H9 (cell line): ENCODE measurements at regions not wholly inside any gene's neighbourhood (a gene's known extent, or its start where the extent isn't known, plus 50 kb on each side); places are given as distances from the start of the nearest gene placed in this dataset.

ENCODE experiments used
- DNase-seq: peaks from one replicate; pipeline ENCODE4 v3.0.0-alpha.2; 2017
- H2AFZ ChIP-seq: one replicate; pipeline ENCODE4 v1.6.1; 2013; ENCODE audit warnings: mild to moderate bottlenecking, low read length, control low read depth, moderate library complexity
- H2AK5ac ChIP-seq: 2 replicates; pipeline ENCODE4 v1.6.1; 2013; ENCODE audit warnings: low read length, control low read depth, mixed read lengths; ENCODE audit not compliant: insufficient read length
- H2BK120ac ChIP-seq: one replicate; pipeline ENCODE4 v1.6.1; 2013; ENCODE audit warnings: low read depth, mild to moderate bottlenecking, low read length, control low read depth, inconsistent platforms; ENCODE audit not compliant: poor library complexity, severe bottlenecking
- H2BK12ac ChIP-seq: 2 replicates; pipeline ENCODE4 v1.6.1; 2013; ENCODE audit warnings: low read length, control low read depth, mixed read lengths, low read depth; ENCODE audit not compliant: insufficient read length
- H2BK15ac ChIP-seq: 2 replicates; pipeline ENCODE4 v1.6.1; 2013; ENCODE audit warnings: low read depth, low read length, control low read depth
- H2BK20ac ChIP-seq: one replicate; pipeline ENCODE4 v1.6.1; 2013; ENCODE audit warnings: low read depth, mild to moderate bottlenecking, low read length, control low read depth, inconsistent platforms; ENCODE audit not compliant: poor library complexity, severe bottlenecking
- H2BK5ac ChIP-seq: 2 replicates; pipeline ENCODE4 v1.6.1; 2013; ENCODE audit warnings: low read length, control low read depth, mixed read lengths; ENCODE audit not compliant: insufficient read length
- H3K14ac ChIP-seq: 2 replicates; pipeline ENCODE4 v1.6.1; 2013; ENCODE audit warnings: low read length, control low read depth; ENCODE audit not compliant: insufficient read depth
- H3K18ac ChIP-seq: 2 replicates; pipeline ENCODE4 v1.6.1; 2013; ENCODE audit warnings: low read depth, mild to moderate bottlenecking, mixed read lengths, low read length, control low read depth; ENCODE audit not compliant: insufficient read length
- H3K23ac ChIP-seq: 2 replicates; pipeline ENCODE4 v1.6.1; 2013; ENCODE audit warnings: low read length, control low read depth, mixed read lengths, low read depth; ENCODE audit not compliant: insufficient read length
- H3K23me2 ChIP-seq: 2 replicates; pipeline ENCODE4 v1.6.1; 2013; ENCODE audit warnings: low read depth, mild to moderate bottlenecking, mixed read lengths, low read length, control low read depth; ENCODE audit not compliant: insufficient read length, poor library complexity, severe bottlenecking
- H3K27ac ChIP-seq: 2 replicates; pipeline ENCODE4 v1.5.1; 2013; ENCODE audit warnings: low read length, control low read depth, mixed read lengths, low read depth; ENCODE audit not compliant: insufficient read length
- H3K27me3 ChIP-seq: 2 replicates; pipeline ENCODE4 v1.6.1; 2013; ENCODE audit warnings: low read length, control low read depth, inconsistent platforms; ENCODE audit not compliant: insufficient read depth
- H3K4ac ChIP-seq: 2 replicates; pipeline ENCODE4 v1.6.1; 2013; ENCODE audit warnings: low read depth, mild to moderate bottlenecking, control low read depth, inconsistent platforms, low read length, moderate library complexity
- H3K4me1 ChIP-seq: 2 replicates; pipeline ENCODE4 v1.6.1; 2013; ENCODE audit warnings: low read length, control low read depth, inconsistent platforms; ENCODE audit not compliant: insufficient read depth
- H3K4me2 ChIP-seq: 2 replicates; pipeline ENCODE4 v1.6.1; 2013; ENCODE audit warnings: low read length, control low read depth, mixed read lengths; ENCODE audit not compliant: insufficient read length, insufficient read depth
- H3K56ac ChIP-seq: 2 replicates; pipeline ENCODE4 v1.6.1; 2013; ENCODE audit warnings: low read depth, mild to moderate bottlenecking, mixed read lengths, low read length, control low read depth; ENCODE audit not compliant: insufficient read length
- H3K79me1 ChIP-seq: 2 replicates; pipeline ENCODE4 v1.6.1; 2013; ENCODE audit warnings: low read depth, mild to moderate bottlenecking, moderate library complexity, low read length, control low read depth, inconsistent platforms; ENCODE audit not compliant: insufficient read depth, poor library complexity, severe bottlenecking
- H3K79me2 ChIP-seq: 2 replicates; pipeline ENCODE4 v1.6.1; 2013; ENCODE audit warnings: low read length, control low read depth, inconsistent platforms; ENCODE audit not compliant: insufficient read depth
- H3K9ac ChIP-seq: 2 replicates; pipeline ENCODE4 v1.6.1; 2013; ENCODE audit warnings: low read length, control low read depth, mixed read lengths; ENCODE audit not compliant: insufficient read length; ENCODE audit errors: extremely low read depth
- H3K9me3 ChIP-seq: one replicate; pipeline ENCODE4 v1.6.1; 2013; ENCODE audit warnings: low read depth, low read length, inconsistent platforms; ENCODE audit not compliant: control insufficient read depth
- H3T11ph ChIP-seq: one replicate; pipeline ENCODE4 v1.6.1; 2013; ENCODE audit warnings: mild to moderate bottlenecking, low read length, control low read depth, inconsistent platforms
- H4K20me1 ChIP-seq: one replicate; pipeline ENCODE4 v1.6.1; 2013; ENCODE audit not compliant: control insufficient read depth, insufficient read length, insufficient read depth
- H4K5ac ChIP-seq: 2 replicates; pipeline ENCODE4 v1.6.1; 2013; ENCODE audit warnings: low read depth, mild to moderate bottlenecking, mixed read lengths, low read length, control low read depth; ENCODE audit not compliant: insufficient read length
- H4K8ac ChIP-seq: replicated peaks from 2 replicates; pipeline ENCODE4 v1.6.1; 2013; ENCODE audit warnings: low read length, control low read depth, mixed read lengths, low read depth; ENCODE audit not compliant: insufficient read length
- H4K91ac ChIP-seq: 2 replicates; pipeline ENCODE4 v1.6.1; 2013; ENCODE audit warnings: low read depth, mild to moderate bottlenecking, moderate library complexity, mixed read lengths, low read length, control low read depth; ENCODE audit not compliant: insufficient read length
- H3K27ac Mint-ChIP-seq, 3 experiments: 2 replicates in 2 of 3; 3 replicates in 1 of 3; pipeline ENCODE4 v1.8.0; 2020 to 2021; ENCODE audit warnings: mixed read lengths in 3 of 3, mild to moderate bottlenecking in 1 of 3, moderate library complexity in 1 of 3
- H3K27me3 Mint-ChIP-seq: 2 replicates; pipeline ENCODE4 v1.8.0; 2021; ENCODE audit warnings: low read depth, mild to moderate bottlenecking, moderate library complexity, mixed read lengths
- H3K36me3 Mint-ChIP-seq, 3 experiments: 2 replicates in 2 of 3; 3 replicates in 1 of 3; pipeline ENCODE4 v1.8.0; 2020 to 2021; ENCODE audit warnings: low read depth in 3 of 3, mixed read lengths in 3 of 3; ENCODE audit not compliant: insufficient read depth in 1 of 3
- H3K4me1 Mint-ChIP-seq, 2 experiments: 2 replicates each; pipeline ENCODE4 v1.8.0; 2020; ENCODE audit warnings: mixed read lengths in 2 of 2
- H3K4me3 Mint-ChIP-seq, 2 experiments: 2 replicates in 1 of 2; 3 replicates in 1 of 2; pipeline ENCODE4 v1.8.0; 2020 to 2021; ENCODE audit warnings: mild to moderate bottlenecking in 2 of 2, mixed read lengths in 2 of 2, moderate library complexity in 1 of 2
- H3K9me3 Mint-ChIP-seq, 2 experiments: 2 replicates in 1 of 2; 3 replicates in 1 of 2; pipeline ENCODE4 v1.8.0; 2020; ENCODE audit warnings: mild to moderate bottlenecking in 2 of 2, mixed read lengths in 2 of 2, moderate library complexity in 1 of 2
- WGBS: extraction: QIAGEN DNeasy Blood & Tissue Kit; methylation state at CpG from one replicate; pipeline ENCODE4 v1.1.7; 2013; ENCODE audit warnings: missing lambda C conversion rate, low lambda C conversion rate, mixed read lengths; ENCODE audit not compliant: insufficient read length; ENCODE audit errors: extremely low coverage; 5-methylcytosine and 5-hydroxymethylcytosine counted together
- TF ChIP-seq, protein P1 (sequence below): fragments of 200-600 bp; sonication (generic); conservative IDR thresholded peaks from 3 replicates; pipeline ENCODE4 v1.8.0; 2021; ENCODE audit warnings: antibody characterized with exemption, mild to moderate bottlenecking

DNA sequence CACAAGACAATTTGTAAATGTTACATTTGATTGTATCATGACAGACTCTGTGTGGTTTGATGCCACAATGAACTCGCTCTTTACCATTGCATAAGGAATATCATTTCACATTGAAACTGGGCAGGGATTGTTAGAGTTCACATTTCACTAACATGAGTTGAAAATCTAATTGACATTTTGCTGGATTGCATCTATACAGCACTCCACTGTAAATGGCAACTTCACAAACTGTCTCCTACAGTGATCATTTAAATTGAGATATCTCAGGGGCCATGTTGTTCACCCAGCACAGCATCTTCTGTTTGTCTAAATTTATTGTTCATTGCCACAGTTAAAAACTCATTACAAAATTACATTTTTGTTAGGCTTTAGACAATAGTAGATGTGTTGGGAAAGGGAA, 499.4 kb downstream of the GBE1 start:
- Histone ChIP-seq H2BK20ac (no peak overlapping the region), H3T11ph (no peak overlapping the region), H3K79me1 (no peaks in the 10 kb centered on the region), H3K4me1 (no peaks in the 10 kb centered on the region), H4K20me1 (no peaks in the 10 kb centered on the region), H3K9me3 (no peaks in the 10 kb centered on the region), H3K9ac (no peak overlapping the region), H3K4ac (no peak overlapping the region), H3K23ac (no peak overlapping the region), H2BK120ac (no peak overlapping the region), H3K23me2 (no peaks in the 10 kb centered on the region), H2AFZ (no peak overlapping the region), H3K4me2 (no peak overlapping the region), H3K27me3 (no peaks in the 10 kb centered on the region), H4K5ac (no peak overlapping the region), H2BK15ac (no peak overlapping the region), H3K18ac (no peak overlapping the region), H2BK12ac (no peak overlapping the region), H3K27ac (no peak overlapping the region), H2AK5ac (no peak overlapping the region), H3K14ac (no peak overlapping the region), H3K79me2 (no peaks in the 10 kb centered on the region), H4K8ac (no peak overlapping the region), H2BK5ac (no peak overlapping the region), H3K56ac (no peak overlapping the region), H4K91ac (no peak overlapping the region)
- Mint-ChIP-seq H3K27ac (no peak overlapping the region), H3K4me3 (no peak overlapping the region), H3K36me3 (no peaks in the 10 kb centered on the region), H3K9me3 (no peaks in the 10 kb centered on the region), H3K4me1 (peaks cover 0 to 4% of the 10 kb centered on the region in 2 experiments; a peak in 1 of 4 replicates), H3K27me3 (no peaks in the 10 kb centered on the region)
- WGBS, result no CpG with 5 or more reads among the region's 1 CpG
- TF ChIP-seq, protein P1, sequence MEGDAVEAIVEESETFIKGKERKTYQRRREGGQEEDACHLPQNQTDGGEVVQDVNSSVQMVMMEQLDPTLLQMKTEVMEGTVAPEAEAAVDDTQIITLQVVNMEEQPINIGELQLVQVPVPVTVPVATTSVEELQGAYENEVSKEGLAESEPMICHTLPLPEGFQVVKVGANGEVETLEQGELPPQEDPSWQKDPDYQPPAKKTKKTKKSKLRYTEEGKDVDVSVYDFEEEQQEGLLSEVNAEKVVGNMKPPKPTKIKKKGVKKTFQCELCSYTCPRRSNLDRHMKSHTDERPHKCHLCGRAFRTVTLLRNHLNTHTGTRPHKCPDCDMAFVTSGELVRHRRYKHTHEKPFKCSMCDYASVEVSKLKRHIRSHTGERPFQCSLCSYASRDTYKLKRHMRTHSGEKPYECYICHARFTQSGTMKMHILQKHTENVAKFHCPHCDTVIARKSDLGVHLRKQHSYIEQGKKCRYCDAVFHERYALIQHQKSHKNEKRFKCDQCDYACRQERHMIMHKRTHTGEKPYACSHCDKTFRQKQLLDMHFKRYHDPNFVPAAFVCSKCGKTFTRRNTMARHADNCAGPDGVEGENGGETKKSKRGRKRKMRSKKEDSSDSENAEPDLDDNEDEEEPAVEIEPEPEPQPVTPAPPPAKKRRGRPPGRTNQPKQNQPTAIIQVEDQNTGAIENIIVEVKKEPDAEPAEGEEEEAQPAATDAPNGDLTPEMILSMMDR, result no peak
- DNase-seq, result no peak
